PC-9 (cell line): ENCODE measurements at regions not wholly inside any gene's neighbourhood (a gene's known extent, or its start where the extent isn't known, plus 50 kb on each side); places are given as distances from the start of the nearest gene placed in this dataset.

ENCODE experiments used
- BruUV-seq: library from RNA; stranded (reverse); fragments of 400-500 nt; replicated peaks from 2 replicates; lab custom pipeline; 2021; lab: Mats Ljungman, UMichigan
- CTCF ChIA-PET: fragments of 300-600 bp; sonication (Branson Sonifier 250); formaldehyde crosslinking; loops from one replicate; lab custom pipeline; 2022; ENCODE audit warnings: antibody characterized with exemption; lab: Charles Lee
- POLR2A ChIA-PET: fragments of 300-600 bp; sonication (Branson Sonifier 250); formaldehyde crosslinking; loops from one replicate; lab custom pipeline; 2022; ENCODE audit warnings: antibody characterized with exemption; ENCODE audit not compliant: unreplicated experiment; lab: Charles Lee
- DNase-seq, 2 experiments: peaks; one replicate each; pipeline versions ENCODE4 v3.0.0 to v3.0.0-alpha.2; 2015 to 2022; ENCODE audit warnings: mixed read lengths in 1 of 2
- H2AFZ ChIP-seq: fragments of 200-600 bp; sonication (generic); 2 replicates; pipeline ENCODE4 v1.8.1; 2017; ENCODE audit warnings: antibody characterized with exemption
- H3F3A ChIP-seq: fragments of 200-600 bp; sonication (generic); 2 replicates; pipeline ENCODE4 v1.8.1; 2017; ENCODE audit warnings: antibody characterized with exemption, mild to moderate bottlenecking, low read depth; ENCODE audit not compliant: insufficient read depth
- H3K27ac ChIP-seq: fragments of 200-600 bp; sonication (generic); 2 replicates; pipeline ENCODE4 v1.6.1; 2016; ENCODE audit warnings: mixed run types
- H3K27me3 ChIP-seq: fragments of 200-600 bp; sonication (generic); 2 replicates; pipeline ENCODE4 v1.6.1; 2016; ENCODE audit warnings: low read depth, mixed run types; ENCODE audit not compliant: insufficient read depth
- H3K36me3 ChIP-seq: fragments of 200-600 bp; sonication (generic); 2 replicates; pipeline ENCODE4 v1.6.1; 2016; ENCODE audit warnings: low read depth, mixed run types
- H3K4me1 ChIP-seq: fragments of 200-600 bp; sonication (generic); replicated peaks from 2 replicates; pipeline ENCODE4 v1.6.1; 2016; ENCODE audit warnings: mixed run types; ENCODE audit not compliant: insufficient read depth
- H3K4me2 ChIP-seq: fragments of 200-600 bp; sonication (generic); 2 replicates; pipeline ENCODE4 v1.6.1; 2017; ENCODE audit warnings: mixed run types
- H3K4me3 ChIP-seq: fragments of 200-600 bp; sonication (generic); 2 replicates; pipeline ENCODE4 v1.6.1; 2016; ENCODE audit warnings: mixed run types
- H3K79me2 ChIP-seq: fragments of 200-600 bp; sonication (generic); 2 replicates; pipeline ENCODE4 v1.6.1; 2017; ENCODE audit warnings: low read depth, mixed run types
- H3K9me2 ChIP-seq: fragments of 200-600 bp; sonication (generic); 2 replicates; pipeline ENCODE4 v1.8.1; 2017; ENCODE audit warnings: mild to moderate bottlenecking; ENCODE audit not compliant: insufficient read depth
- H3K9me3 ChIP-seq: fragments of 200-600 bp; sonication (generic); 2 replicates; pipeline ENCODE4 v1.8.1; 2016; ENCODE audit warnings: low read depth; ENCODE audit not compliant: insufficient read depth
- H4K20me1 ChIP-seq: fragments of 200-600 bp; sonication (generic); 2 replicates; pipeline ENCODE4 v1.8.1; 2017; ENCODE audit not compliant: insufficient read depth
- CTCF ChIP-seq: fragments of 200-600 bp; sonication (generic); conservative IDR thresholded peaks from 2 replicates; pipeline ENCODE4 v1.6.1; 2017; ENCODE audit warnings: mixed run types, antibody characterized with exemption, mild to moderate bottlenecking, moderate library complexity
- EZH2 ChIP-seq: fragments of 200-600 bp; sonication (generic); IDR thresholded peaks from 2 replicates; pipeline ENCODE4 v1.8.0; 2017; ENCODE audit warnings: antibody characterized with exemption, low read depth
- intact Hi-C: fragments of 100-400 bp; cut with micrococcal nuclease; formaldehyde crosslinking; loops from one replicate; pipeline ENCODE4 v1.10.0; 2022; ENCODE audit not compliant: unreplicated experiment

DNA sequence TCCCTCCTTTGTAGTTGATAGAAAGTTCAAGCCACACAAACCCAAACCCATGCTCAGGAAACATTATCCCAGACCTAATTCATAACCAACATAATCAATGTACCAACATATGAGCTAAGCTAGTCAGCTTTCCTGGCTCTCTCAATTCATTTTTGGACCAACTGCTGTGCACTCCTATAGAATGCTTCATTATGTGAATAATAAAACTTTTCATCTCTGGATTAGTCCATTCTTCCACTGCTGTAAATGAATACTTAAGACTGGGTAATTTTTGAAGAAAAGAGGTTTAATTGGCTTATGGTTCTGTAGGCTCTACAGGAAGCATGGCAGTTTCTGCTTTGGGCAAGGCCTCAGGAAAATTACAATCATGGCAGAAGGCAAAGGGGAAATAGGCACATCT lies 651.9 kb downstream of the RERGL start:
- intact Hi-C loops: no loop called here
- no peaks in the 10 kb centered on the region for H3K36me3 ChIP-seq
- H3K9me3 ChIP-seq: no peaks in the 10 kb centered on the region
- H3K27ac ChIP-seq: no peak overlapping the region
- no peaks in the 10 kb centered on the region for H3K79me2 ChIP-seq
- TF ChIP-seq CTCF (no peak), EZH2 (no peak)
- no peak overlapping the region for H3K4me3 ChIP-seq
- no peak overlapping the region for H3K4me2 ChIP-seq
- CTCF ChIA-PET: no interaction called here
- no peaks in the 10 kb centered on the region for H3F3A ChIP-seq
- H3K9me2 ChIP-seq: no peaks in the 10 kb centered on the region
- DNase-seq: no peak
- no peaks in the 10 kb centered on the region for H4K20me1 ChIP-seq
- H3K4me1 ChIP-seq: no peaks in the 10 kb centered on the region
- no peaks in the 10 kb centered on the region for H3K27me3 ChIP-seq
- POLR2A ChIA-PET: no interaction called here
- no peak overlapping the region for H2AFZ ChIP-seq
- BruUV-seq: no TSS peak

- Histone ChIP-seq H3K9me3 (no peaks in the 10 kb centered on the region; the same call in 1 of the 2 replicates), H3K9me2 (no peaks in the 10 kb centered on the region), H3K4me3 (no peak overlapping the region), H3K4me2 (no peak overlapping the region), H3K4me1 (no peaks in the 10 kb centered on the region), H2AFZ (no peak overlapping the region), H3K36me3 (no peaks in the 10 kb centered on the region), H4K20me1 (no peaks in the 10 kb centered on the region), H3F3A (no peaks in the 10 kb centered on the region), H3K27me3 (no peaks in the 10 kb centered on the region), H3K79me2 (no peaks in the 10 kb centered on the region), H3K27ac (no peak overlapping the region)
- POLR2A ChIA-PET: no interaction called here
- BruUV-seq: no TSS peak
- intact Hi-C loops: no loop called here
- CTCF ChIA-PET: no interaction called here
- TF ChIP-seq CTCF (no peak), EZH2 (no peak)
- DNase-seq: no peak
Measured at GRCh38 chr12:17416748-17417147, 673.2 kb downstream of the RERGL start.

DNA sequence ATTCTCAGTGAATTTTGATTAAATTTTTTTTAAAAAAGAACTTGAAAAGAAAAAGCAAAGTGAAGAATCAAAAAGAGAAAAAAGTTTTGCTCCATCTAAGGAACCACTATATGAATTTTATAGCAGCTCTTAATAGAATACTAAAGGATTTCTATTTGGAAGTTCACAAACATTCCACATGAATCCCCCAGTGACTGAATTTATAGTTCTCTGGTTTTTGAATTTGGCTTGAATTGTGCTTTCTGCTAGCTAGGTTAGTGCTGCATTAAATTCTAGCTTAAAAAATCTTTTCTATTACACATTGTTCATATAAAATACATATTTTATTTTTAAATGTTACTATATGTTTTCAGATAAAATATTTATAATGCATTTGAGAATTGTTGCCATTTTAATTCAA lies 675.4 kb downstream of the RERGL start:
- Histone ChIP-seq H4K20me1 (no peaks in the 10 kb centered on the region), H3F3A (no peaks in the 10 kb centered on the region), H3K9me3 (no peaks in the 10 kb centered on the region; the same call in 1 of the 2 replicates), H2AFZ (no peak overlapping the region), H3K27me3 (no peaks in the 10 kb centered on the region), H3K4me1 (no peaks in the 10 kb centered on the region), H3K9me2 (no peaks in the 10 kb centered on the region), H3K27ac (no peak overlapping the region), H3K79me2 (no peaks in the 10 kb centered on the region), H3K4me2 (no peak overlapping the region), H3K36me3 (no peaks in the 10 kb centered on the region), H3K4me3 (no peak overlapping the region)
- no TSS peak for BruUV-seq
- TF ChIP-seq CTCF: no peak
- no peak for TF ChIP-seq EZH2
- ChIA-PET POLR2A (interaction anchor here (0.6 to 0.7 kb wide), 2 partner anchors 318 to 852 kb away, joined by 7 to 9 read pairs; no protein-coding TSS in a partner anchor), CTCF (no interaction called here)
- intact Hi-C loops: no loop called here
- no peak for DNase-seq
